ENCODE measurements at regions not wholly inside any gene's neighbourhood (a gene's known extent, or its start where the extent isn't known, plus 50 kb on each side); places are given as distances from the start of the nearest gene placed in this dataset.

- H2BK5ac ChIP-seq (ENCODE audit: low read length) = no peak overlapping the region
- H3K23ac ChIP-seq (ENCODE audit: low read length) = no peak overlapping the region
- no peaks in the 10 kb centered on the region for H3K27me3 ChIP-seq (ENCODE audit: insufficient read depth, low read length, poor library complexity)
- no peak overlapping the region for H3K4ac ChIP-seq (ENCODE audit: low read depth, low read length)
- no peaks in the 10 kb centered on the region for H3K4me1 ChIP-seq (ENCODE audit: control insufficient read depth, low read depth, low read length)
- DNase-seq = no peak
- no peak overlapping the region for H3K4me3 ChIP-seq (ENCODE audit: low read length)
- H3K18ac ChIP-seq (ENCODE audit: low read length) = no peak overlapping the region
- H2AK5ac ChIP-seq (ENCODE audit: low read length) = no peak overlapping the region
- no peak overlapping the region for H3K56ac ChIP-seq (ENCODE audit: low read length)
- H4K8ac ChIP-seq (ENCODE audit: low read depth, low read length) = no peak overlapping the region
- no peak overlapping the region for H2BK15ac ChIP-seq (replicated peaks; ENCODE audit: low read depth)
- no peak overlapping the region for H2BK120ac ChIP-seq (ENCODE audit: low read depth, low read length)
- H4K5ac ChIP-seq (ENCODE audit: low read length) = no peak overlapping the region
- WGBS (ENCODE audit: extremely low coverage, insufficient coverage, low lambda C conversion rate) = no CpG with 5 or more reads among the region's 3 CpGs
- no peaks in the 10 kb centered on the region for H3K36me3 ChIP-seq (ENCODE audit: control insufficient read depth, insufficient read depth, low read length)
- no peaks in the 10 kb centered on the region for H3K79me2 ChIP-seq (ENCODE audit: control insufficient read depth, insufficient read depth, low read length)
- no peak overlapping the region for H3K4me2 ChIP-seq (ENCODE audit: low read length)
- no peaks in the 10 kb centered on the region for H3K79me1 ChIP-seq (ENCODE audit: low read length)
- H3K27ac ChIP-seq (ENCODE audit: low read depth, low read length) = no peak overlapping the region
- H3K9ac ChIP-seq (ENCODE audit: low read length) = no peak overlapping the region
These were observed 157.0 kb upstream of the CACNA1E start for GRCh38 chr1:181326348-181326747.

- WGBS (ENCODE audit: extremely low coverage, insufficient coverage, low lambda C conversion rate) = no CpG with 5 or more reads among the region's 4 CpGs
- Histone ChIP-seq H3K56ac (ENCODE audit: low read length) (no peak overlapping the region), H3K4me1 (ENCODE audit: control insufficient read depth, low read depth, low read length) (no peaks in the 10 kb centered on the region), H3K23ac (ENCODE audit: low read length) (no peak overlapping the region), H3K9ac (ENCODE audit: low read length) (no peak overlapping the region), H3K79me2 (ENCODE audit: control insufficient read depth, insufficient read depth, low read length) (no peaks in the 10 kb centered on the region), H2BK120ac (ENCODE audit: low read depth, low read length) (no peak overlapping the region), H3K27ac (ENCODE audit: low read depth, low read length) (no peak overlapping the region), H3K36me3 (ENCODE audit: control insufficient read depth, insufficient read depth, low read length) (no peaks in the 10 kb centered on the region), H3K79me1 (ENCODE audit: low read length) (no peaks in the 10 kb centered on the region), H3K18ac (ENCODE audit: low read length) (no peak overlapping the region), H4K8ac (ENCODE audit: low read depth, low read length) (no peak overlapping the region), H3K4me2 (ENCODE audit: low read length) (no peak overlapping the region), H3K4me3 (ENCODE audit: low read length) (no peak overlapping the region), H4K5ac (ENCODE audit: low read length) (no peak overlapping the region), H3K4ac (ENCODE audit: low read depth, low read length) (no peak overlapping the region), H2AK5ac (ENCODE audit: low read length) (no peak overlapping the region), H2BK15ac (replicated peaks; ENCODE audit: low read depth) (no peak overlapping the region), H3K27me3 (ENCODE audit: insufficient read depth, low read length, poor library complexity) (no peaks in the 10 kb centered on the region), H2BK5ac (ENCODE audit: low read length) (no peak overlapping the region)
- DNase-seq = no peak
These were observed 155.5 kb upstream of the CACNA1E start for GRCh38 chr1:181327796-181328195.

DNA sequence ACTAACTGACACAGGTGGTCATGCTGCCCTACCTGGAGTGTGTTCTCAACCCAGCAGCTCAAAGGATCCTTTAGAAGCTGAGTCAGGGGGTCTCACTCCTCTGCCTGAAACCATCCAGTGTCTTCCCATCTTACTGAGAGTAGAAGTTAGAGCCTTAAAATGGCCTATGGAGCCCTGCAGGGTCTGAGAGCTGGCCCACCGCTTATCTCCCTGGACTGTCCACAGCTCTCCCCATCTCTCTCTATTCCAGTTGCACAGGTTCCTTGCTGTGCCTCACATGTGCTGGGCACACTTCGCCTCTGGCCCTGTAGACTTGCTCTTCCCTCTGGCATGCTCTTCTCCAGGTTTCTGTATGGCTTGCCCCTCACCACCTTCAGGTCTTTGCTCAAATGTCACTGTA is 148.6 kb upstream of the CACNA1E start:
- no peak overlapping the region for H2AK5ac ChIP-seq (ENCODE audit: low read length)
- no peak overlapping the region for H3K9ac ChIP-seq (ENCODE audit: low read length)
- DNase-seq = no peak
- no peak overlapping the region for H2BK5ac ChIP-seq (ENCODE audit: low read length)
- no peak overlapping the region for H4K8ac ChIP-seq (ENCODE audit: low read depth, low read length)
- H4K5ac ChIP-seq (ENCODE audit: low read length) = no peak overlapping the region
- no peak overlapping the region for H3K4me3 ChIP-seq (ENCODE audit: low read length)
- H3K36me3 ChIP-seq (ENCODE audit: control insufficient read depth, insufficient read depth, low read length) = no peaks in the 10 kb centered on the region
- H3K79me1 ChIP-seq (ENCODE audit: low read length) = no peaks in the 10 kb centered on the region
- H2BK120ac ChIP-seq (ENCODE audit: low read depth, low read length) = no peak overlapping the region
- H3K4me1 ChIP-seq (ENCODE audit: control insufficient read depth, low read depth, low read length) = no peaks in the 10 kb centered on the region
- H3K56ac ChIP-seq (ENCODE audit: low read length) = no peak overlapping the region
- no CpG with 5 or more reads among the region's 2 CpGs for WGBS (ENCODE audit: extremely low coverage, insufficient coverage, low lambda C conversion rate)
- H3K4ac ChIP-seq (ENCODE audit: low read depth, low read length) = no peak overlapping the region
- H3K27ac ChIP-seq (ENCODE audit: low read depth, low read length) = no peak overlapping the region
- no peaks in the 10 kb centered on the region for H3K79me2 ChIP-seq (ENCODE audit: control insufficient read depth, insufficient read depth, low read length)
- no peak overlapping the region for H3K4me2 ChIP-seq (ENCODE audit: low read length)
- no peak overlapping the region for H3K23ac ChIP-seq (ENCODE audit: low read length)
- H3K27me3 ChIP-seq (ENCODE audit: insufficient read depth, low read length, poor library complexity) = no peaks in the 10 kb centered on the region
- H3K18ac ChIP-seq (ENCODE audit: low read length) = no peak overlapping the region
- no peak overlapping the region for H2BK15ac ChIP-seq (replicated peaks; ENCODE audit: low read depth)

GRCh38 chr1:181335631-181336030 is 147.7 kb upstream of the CACNA1E start:
- Histone ChIP-seq H3K23ac (ENCODE audit: low read length) (no peak overlapping the region), H2BK120ac (ENCODE audit: low read depth, low read length) (no peak overlapping the region), H3K27me3 (ENCODE audit: insufficient read depth, low read length, poor library complexity) (no peaks in the 10 kb centered on the region), H3K79me1 (ENCODE audit: low read length) (no peaks in the 10 kb centered on the region), H3K18ac (ENCODE audit: low read length) (no peak overlapping the region), H3K4ac (ENCODE audit: low read depth, low read length) (no peak overlapping the region), H3K36me3 (ENCODE audit: control insufficient read depth, insufficient read depth, low read length) (no peaks in the 10 kb centered on the region), H2BK5ac (ENCODE audit: low read length) (no peak overlapping the region), H2BK15ac (replicated peaks; ENCODE audit: low read depth) (no peak overlapping the region), H3K27ac (ENCODE audit: low read depth, low read length) (no peak overlapping the region), H3K79me2 (ENCODE audit: control insufficient read depth, insufficient read depth, low read length) (no peaks in the 10 kb centered on the region), H2AK5ac (ENCODE audit: low read length) (no peak overlapping the region), H3K4me1 (ENCODE audit: control insufficient read depth, low read depth, low read length) (no peaks in the 10 kb centered on the region), H4K5ac (ENCODE audit: low read length) (no peak overlapping the region), H3K9ac (ENCODE audit: low read length) (no peak overlapping the region), H3K56ac (ENCODE audit: low read length) (no peak overlapping the region), H4K8ac (ENCODE audit: low read depth, low read length) (no peak overlapping the region), H3K4me2 (ENCODE audit: low read length) (no peak overlapping the region), H3K4me3 (ENCODE audit: low read length) (no peak overlapping the region)
- DNase-seq = no peak
- no CpG with 5 or more reads among the region's 3 CpGs for WGBS (ENCODE audit: extremely low coverage, insufficient coverage, low lambda C conversion rate)

- Histone ChIP-seq H3K36me3 (ENCODE audit: control insufficient read depth, insufficient read depth, low read length) (no peaks in the 10 kb centered on the region), H4K5ac (ENCODE audit: low read length) (no peak overlapping the region), H3K23ac (ENCODE audit: low read length) (no peak overlapping the region), H3K79me2 (ENCODE audit: control insufficient read depth, insufficient read depth, low read length) (no peaks in the 10 kb centered on the region), H2AK5ac (ENCODE audit: low read length) (no peak overlapping the region), H3K79me1 (ENCODE audit: low read length) (no peaks in the 10 kb centered on the region), H3K4me3 (ENCODE audit: low read length) (no peak overlapping the region), H3K9ac (ENCODE audit: low read length) (no peak overlapping the region), H3K4me2 (ENCODE audit: low read length) (no peak overlapping the region), H2BK15ac (replicated peaks; ENCODE audit: low read depth) (no peak overlapping the region), H2BK5ac (ENCODE audit: low read length) (no peak overlapping the region), H3K4ac (ENCODE audit: low read depth, low read length) (no peak overlapping the region), H3K18ac (ENCODE audit: low read length) (no peak overlapping the region), H3K27me3 (ENCODE audit: insufficient read depth, low read length, poor library complexity) (no peaks in the 10 kb centered on the region), H2BK120ac (ENCODE audit: low read depth, low read length) (no peak overlapping the region), H4K8ac (ENCODE audit: low read depth, low read length) (no peak overlapping the region), H3K56ac (ENCODE audit: low read length) (no peak overlapping the region), H3K27ac (ENCODE audit: low read depth, low read length) (no peak overlapping the region), H3K4me1 (ENCODE audit: control insufficient read depth, low read depth, low read length) (no peaks in the 10 kb centered on the region)
- no CpG with 5 or more reads among the region's 6 CpGs for WGBS (ENCODE audit: extremely low coverage, insufficient coverage, low lambda C conversion rate)
- no peak for DNase-seq
These were observed 142.2 kb upstream of the CACNA1E start for GRCh38 chr1:181341026-181341632.

DNA sequence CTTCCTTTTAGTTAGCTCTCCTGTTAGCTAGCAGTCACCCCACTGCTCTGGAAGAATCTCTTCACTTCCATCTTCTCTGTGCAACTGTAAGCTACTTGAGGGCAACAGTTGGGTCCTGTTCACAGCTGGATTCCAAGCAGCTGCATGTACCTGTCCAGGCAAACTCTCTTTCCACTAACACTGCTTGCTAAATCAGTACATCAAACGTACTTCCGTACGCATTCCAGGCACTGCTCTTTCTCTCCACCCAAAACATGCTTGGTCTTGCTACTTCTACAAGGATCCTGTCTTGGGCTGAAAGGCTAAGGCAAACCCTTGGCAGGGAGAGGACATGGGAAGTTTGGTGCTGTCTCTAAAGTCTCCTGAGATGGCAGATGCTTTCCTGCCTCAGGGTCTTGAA is 139.2 kb upstream of the CACNA1E start:
- H3K27ac ChIP-seq (ENCODE audit: low read depth, low read length) = no peak overlapping the region
- H3K9ac ChIP-seq (ENCODE audit: low read length) = no peak overlapping the region
- no peaks in the 10 kb centered on the region for H3K79me1 ChIP-seq (ENCODE audit: low read length)
- H2BK120ac ChIP-seq (ENCODE audit: low read depth, low read length) = no peak overlapping the region
- WGBS (ENCODE audit: extremely low coverage, insufficient coverage, low lambda C conversion rate) = no CpG with 5 or more reads among the region's 3 CpGs
- no peak overlapping the region for H4K5ac ChIP-seq (ENCODE audit: low read length)
- no peak overlapping the region for H3K4me2 ChIP-seq (ENCODE audit: low read length)
- H3K4me1 ChIP-seq (ENCODE audit: control insufficient read depth, low read depth, low read length) = no peaks in the 10 kb centered on the region
- H3K56ac ChIP-seq (ENCODE audit: low read length) = no peak overlapping the region
- H2BK5ac ChIP-seq (ENCODE audit: low read length) = no peak overlapping the region
- H3K27me3 ChIP-seq (ENCODE audit: insufficient read depth, low read length, poor library complexity) = no peaks in the 10 kb centered on the region
- no peak overlapping the region for H4K8ac ChIP-seq (ENCODE audit: low read depth, low read length)
- no peak overlapping the region for H3K18ac ChIP-seq (ENCODE audit: low read length)
- no peak for DNase-seq
- no peak overlapping the region for H3K4me3 ChIP-seq (ENCODE audit: low read length)
- H3K4ac ChIP-seq (ENCODE audit: low read depth, low read length) = no peak overlapping the region
- no peak overlapping the region for H2BK15ac ChIP-seq (replicated peaks; ENCODE audit: low read depth)
- H3K23ac ChIP-seq (ENCODE audit: low read length) = no peak overlapping the region
- H3K36me3 ChIP-seq (ENCODE audit: control insufficient read depth, insufficient read depth, low read length) = no peaks in the 10 kb centered on the region
- no peaks in the 10 kb centered on the region for H3K79me2 ChIP-seq (ENCODE audit: control insufficient read depth, insufficient read depth, low read length)
- no peak overlapping the region for H2AK5ac ChIP-seq (ENCODE audit: low read length)

Data from mesendoderm (in vitro differentiated cells).